ENCODE measurements at regions not wholly inside any gene's neighbourhood (a gene's known extent, or its start where the extent isn't known, plus 50 kb on each side); places are given as distances from the start of the nearest gene placed in this dataset.

DNA sequence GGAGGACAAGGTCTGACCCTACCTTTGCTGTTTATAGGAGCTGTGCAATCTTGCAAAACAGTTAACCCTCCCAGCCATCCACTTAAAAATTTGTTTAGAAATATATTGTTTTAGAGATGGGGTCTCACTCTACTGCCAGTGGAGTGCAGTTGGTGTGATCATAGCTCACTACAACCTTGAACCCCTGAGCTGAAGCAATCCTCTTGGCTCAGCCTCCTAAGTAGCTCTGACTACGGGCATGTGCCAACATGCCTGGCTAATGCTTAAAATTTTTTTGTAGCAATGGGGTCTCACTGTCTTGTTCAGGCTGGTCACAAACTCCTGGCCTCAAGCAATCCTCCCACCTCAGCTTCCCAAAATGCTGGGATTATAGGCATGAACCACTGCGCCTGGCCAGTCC, 120.2 kb upstream of the PJA2 start:
- no peak for DNase-seq
- Mint-ChIP-seq H3K4me1 (no peaks in the 10 kb centered on the region), H3K36me3 (ENCODE audit: low read depth) (no peaks in the 10 kb centered on the region), H3K27me3 (ENCODE audit: low read depth, poor library complexity) (no peaks in the 10 kb centered on the region), H3K27ac (no peak overlapping the region), H3K9me3 (no peaks in the 10 kb centered on the region), H3K4me3 (no peak overlapping the region)
- no peak for TF ChIP-seq CTCF (IDR thresholded peaks at IDR 0.05)

- no peak overlapping the region for H3K27ac Mint-ChIP-seq
- no peak overlapping the region for H3K4me3 Mint-ChIP-seq
- H3K36me3 Mint-ChIP-seq (ENCODE audit: low read depth) = no peaks in the 10 kb centered on the region
- no peak for DNase-seq
- no peak for TF ChIP-seq CTCF (IDR thresholded peaks at IDR 0.05)
- H3K9me3 Mint-ChIP-seq = no peaks in the 10 kb centered on the region
- H3K27me3 Mint-ChIP-seq (ENCODE audit: low read depth, poor library complexity) = no peaks in the 10 kb centered on the region
- no peaks in the 10 kb centered on the region for H3K4me1 Mint-ChIP-seq
These were observed 119.7 kb upstream of the PJA2 start for GRCh38 chr5:109529520-109529919.

- Mint-ChIP-seq H3K4me3 (no peak overlapping the region), H3K9me3 (peaks cover 17% of the 10 kb centered on the region), H3K4me1 (peaks cover 5% of the 10 kb centered on the region), H3K36me3 (ENCODE audit: low read depth) (no peaks in the 10 kb centered on the region), H3K27ac (no peak overlapping the region), H3K27me3 (ENCODE audit: low read depth, poor library complexity) (no peaks in the 10 kb centered on the region)
- no peak for DNase-seq
- TF ChIP-seq CTCF (IDR thresholded peaks at IDR 0.05) = no peak
These were observed 114.8 kb upstream of the PJA2 start for GRCh38 chr5:109524555-109524954.

- Mint-ChIP-seq H3K27me3 (ENCODE audit: low read depth, poor library complexity) (no peaks in the 10 kb centered on the region), H3K9me3 (peaks cover 17% of the 10 kb centered on the region), H3K27ac (no peak overlapping the region), H3K36me3 (ENCODE audit: low read depth) (no peaks in the 10 kb centered on the region), H3K4me1 (peaks cover 5% of the 10 kb centered on the region), H3K4me3 (no peak overlapping the region)
- TF ChIP-seq CTCF (IDR thresholded peaks at IDR 0.05) = no peak
- no peak for DNase-seq
These were observed 114.3 kb upstream of the PJA2 start for GRCh38 chr5:109524026-109524425.

- peaks cover 5% of the 10 kb centered on the region for H3K4me1 Mint-ChIP-seq
- no peak for DNase-seq
- H3K27me3 Mint-ChIP-seq (ENCODE audit: low read depth, poor library complexity) = no peaks in the 10 kb centered on the region
- H3K27ac Mint-ChIP-seq = no peak overlapping the region
- H3K36me3 Mint-ChIP-seq (ENCODE audit: low read depth) = no peaks in the 10 kb centered on the region
- no peak for TF ChIP-seq CTCF (IDR thresholded peaks at IDR 0.05)
- H3K9me3 Mint-ChIP-seq = peaks cover 17% of the 10 kb centered on the region
- no peak overlapping the region for H3K4me3 Mint-ChIP-seq
These were observed 112.6 kb upstream of the PJA2 start for GRCh38 chr5:109522404-109522803.

DNA sequence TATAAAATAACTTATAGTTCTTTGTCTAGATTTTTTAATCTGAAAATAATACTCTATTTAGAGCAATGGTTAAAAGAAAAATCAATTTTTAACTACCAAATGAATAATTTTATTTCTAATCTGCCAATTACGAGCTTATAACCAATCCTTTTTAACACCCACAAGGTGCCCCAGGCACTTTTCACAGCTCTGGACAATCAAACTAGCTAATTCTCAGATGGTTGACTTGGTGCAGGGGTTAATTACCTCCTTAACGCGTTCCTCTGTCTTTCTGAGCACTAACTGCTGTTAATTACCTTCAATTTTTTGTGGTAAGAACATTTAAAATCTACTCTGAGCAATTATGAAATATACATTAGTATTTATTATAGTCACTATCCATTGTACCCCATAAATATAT, 109.6 kb upstream of the PJA2 start:
- no peak overlapping the region for H3K27ac Mint-ChIP-seq

More for the DNA sequence above, 109.6 kb upstream of the PJA2 start:
- H3K4me1 Mint-ChIP-seq = peaks cover 5% of the 10 kb centered on the region
- no peak for TF ChIP-seq CTCF (IDR thresholded peaks at IDR 0.05)
- H3K27me3 Mint-ChIP-seq (ENCODE audit: low read depth, poor library complexity) = no peaks in the 10 kb centered on the region
- no peak for DNase-seq
- H3K9me3 Mint-ChIP-seq = peaks cover 17% of the 10 kb centered on the region
- no peak overlapping the region for H3K4me3 Mint-ChIP-seq
- H3K36me3 Mint-ChIP-seq (ENCODE audit: low read depth) = no peaks in the 10 kb centered on the region
